Peyer's patch (tissue), 4 donors: ENCODE measurements at regions not wholly inside any gene's neighbourhood (a gene's known extent, or its start where the extent isn't known, plus 50 kb on each side); places are given as distances from the start of the nearest gene placed in this dataset.

Source experiments
- CTCF ChIP-seq, 6 experiments: fragments of 450-650 bp in 4 of 6; fragments of 200-600 bp in 2 of 6; sonication (generic) in 1 of 6; IDR thresholded peaks; one replicate each; pipeline ENCODE4 v1.5.1; 2017 to 2019; ENCODE audit warnings: antibody characterized with exemption in 6 of 6, mild to moderate bottlenecking in 3 of 6, moderate library complexity in 1 of 6
- POLR2A ChIP-seq, 2 donors: fragments of 450-650 bp; IDR thresholded peaks; one replicate each; pipeline ENCODE4 v1.5.1; 2017; ENCODE audit warnings: antibody characterized with exemption in 2 of 2, mild to moderate bottlenecking in 2 of 2, moderate library complexity in 2 of 2

GRCh38 chr20:22690000-22690399 is 105.6 kb upstream of the FOXA2 start:
- TF ChIP-seq POLR2A (IDR thresholded peaks at IDR 0.05) (no peak), CTCF (IDR thresholded peaks at IDR 0.05) (no peak)
